IMR-90 (cell line): ENCODE measurements at regions not wholly inside any gene's neighbourhood (a gene's known extent, or its start where the extent isn't known, plus 50 kb on each side); places are given as distances from the start of the nearest gene placed in this dataset.

ENCODE experiments used
- ATAC-seq: fragments of 200-7000 bp; cut with Tn5 transposase; 2 replicates; pipeline ENCODE4 v1.9.1; 2020; ENCODE audit warnings: low read depth, mild to moderate bottlenecking, moderate library complexity
- BruUV-seq: library from RNA; stranded (reverse); fragments of 400-500 nt; replicated peaks from 2 replicates; lab custom pipeline; 2021; lab: Mats Ljungman, UMichigan
- CTCF ChIA-PET: fragments of 300-600 bp; formaldehyde crosslinking; extraction: SDS; loops from one replicate; lab custom pipeline; 2021; ENCODE audit warnings: antibody characterized with exemption; lab: Yijun Ruan, JAX
- POLR2A ChIA-PET: fragments of 300-600 bp; sonication (Branson Sonifier 250); formaldehyde crosslinking; loops from one replicate; lab custom pipeline; 2022; ENCODE audit warnings: antibody characterized with exemption; ENCODE audit not compliant: unreplicated experiment; lab: Charles Lee
- DNase-seq: peaks from one replicate; pipeline ENCODE4 v3.0.0; 2013
- H2AFZ ChIP-seq: replicated peaks from 2 replicates; pipeline ENCODE3; 2013; ENCODE audit warnings: low read length, mild to moderate bottlenecking; ENCODE audit not compliant: poor library complexity
- H2AK5ac ChIP-seq: 2 replicates; pipeline ENCODE4 v1.6.1; 2013; ENCODE audit warnings: low read depth, low read length, inconsistent platforms
- H2AK9ac ChIP-seq: replicated peaks from 2 replicates; pipeline ENCODE3; 2013; ENCODE audit warnings: mild to moderate bottlenecking, low read depth, low read length, moderate library complexity; ENCODE audit not compliant: poor library complexity
- H2BK120ac ChIP-seq: 2 replicates; pipeline ENCODE4 v1.6.1; 2013; ENCODE audit warnings: low read depth, low read length, inconsistent platforms
- H2BK15ac ChIP-seq: 3 replicates; pipeline ENCODE4 v1.6.1; 2013; ENCODE audit warnings: low read depth, low read length, inconsistent platforms
- H2BK20ac ChIP-seq: 2 replicates; pipeline ENCODE4 v1.6.1; 2013; ENCODE audit warnings: low read depth, mild to moderate bottlenecking, inconsistent platforms, low read length, moderate library complexity
- H2BK5ac ChIP-seq: 2 replicates; pipeline ENCODE4 v1.6.1; 2013; ENCODE audit warnings: mild to moderate bottlenecking, low read depth, low read length, inconsistent platforms; ENCODE audit not compliant: poor library complexity, severe bottlenecking
- H3K14ac ChIP-seq: replicated peaks from 2 replicates; pipeline ENCODE4 v1.6.1; 2013; ENCODE audit warnings: low read depth, low read length, inconsistent platforms
- H3K18ac ChIP-seq: 2 replicates; pipeline ENCODE4 v1.6.1; 2013; ENCODE audit warnings: low read depth, low read length, control low read depth
- H3K23ac ChIP-seq: 2 replicates; pipeline ENCODE4 v1.6.1; 2013; ENCODE audit warnings: low read depth, low read length, inconsistent platforms
- H3K27ac ChIP-seq: 2 replicates; pipeline ENCODE4 v1.5.1; 2013; ENCODE audit warnings: mild to moderate bottlenecking, control low read depth, low read length; ENCODE audit not compliant: insufficient read depth
- H3K27me3 ChIP-seq: 2 replicates; pipeline ENCODE4 v1.6.1; 2013; ENCODE audit warnings: low read length; ENCODE audit not compliant: control insufficient read depth, insufficient read depth
- H3K36me3 ChIP-seq: 2 replicates; pipeline ENCODE4 v1.6.1; 2013; ENCODE audit warnings: low read length, mixed read lengths; ENCODE audit not compliant: control insufficient read depth, insufficient read depth
- H3K4ac ChIP-seq: 2 replicates; pipeline ENCODE4 v1.6.1; 2013; ENCODE audit warnings: low read depth, low read length, inconsistent platforms
- H3K4me1 ChIP-seq: 2 replicates; pipeline ENCODE4 v1.6.1; 2013; ENCODE audit warnings: low read length, mixed read lengths; ENCODE audit not compliant: control insufficient read depth, insufficient read depth
- H3K4me2 ChIP-seq: 2 replicates; pipeline ENCODE4 v1.6.1; 2013; ENCODE audit warnings: low read depth, mild to moderate bottlenecking, control low read depth, low read length, moderate library complexity
- H3K4me3 ChIP-seq: 2 replicates; pipeline ENCODE4 v1.5.1; 2013; ENCODE audit warnings: low read depth, mild to moderate bottlenecking, control low read depth, low read length, moderate library complexity; ENCODE audit not compliant: insufficient read depth
- H3K56ac ChIP-seq: 2 replicates; pipeline ENCODE4 v1.6.1; 2013; ENCODE audit warnings: low read length, inconsistent platforms; ENCODE audit not compliant: insufficient read depth; ENCODE audit errors: extremely low read depth
- H3K79me1 ChIP-seq, 2 experiments: 2 replicates each; pipeline ENCODE4 v1.6.1; 2013; ENCODE audit warnings: low read length in 2 of 2, inconsistent platforms in 1 of 2, low read depth in 1 of 2
- H3K9ac ChIP-seq: 2 replicates; pipeline ENCODE4 v1.6.1; 2013; ENCODE audit warnings: low read depth, low read length, control low read depth
- H3K9me1 ChIP-seq: 2 replicates; pipeline ENCODE4 v1.6.1; 2013; ENCODE audit warnings: low read length, inconsistent platforms; ENCODE audit not compliant: insufficient read depth
- H3K9me3 ChIP-seq: 2 replicates; pipeline ENCODE4 v1.6.1; 2013; ENCODE audit warnings: low read length; ENCODE audit not compliant: control insufficient read depth, insufficient read depth
- H4K20me1 ChIP-seq: 2 replicates; pipeline ENCODE4 v1.6.1; 2013; ENCODE audit warnings: low read length, inconsistent platforms; ENCODE audit not compliant: insufficient read depth
- H4K5ac ChIP-seq: 2 replicates; pipeline ENCODE4 v1.6.1; 2013; ENCODE audit warnings: mild to moderate bottlenecking, low read depth, low read length, control low read depth
- H4K8ac ChIP-seq, 2 experiments: 2 replicates each; pipeline ENCODE4 v1.6.1; 2013; ENCODE audit warnings: low read depth in 2 of 2, low read length in 2 of 2, control low read depth in 1 of 2, inconsistent platforms in 1 of 2
- H4K91ac ChIP-seq: 2 replicates; pipeline ENCODE4 v1.6.1; 2013; ENCODE audit warnings: low read depth, low read length, inconsistent platforms; ENCODE audit not compliant: insufficient read depth
- RAD21 ChIP-seq: IDR thresholded peaks from 2 replicates; pipeline ENCODE4 v1.6.1; 2012; ENCODE audit warnings: low read length, improper control_type of control experiment
- USF2 ChIP-seq: fragments of 150-350 bp; IDR thresholded peaks from 2 replicates; pipeline ENCODE4 v1.6.1; 2017; ENCODE audit warnings: mild to moderate bottlenecking, antibody characterized with exemption, low read length, low read depth
- dilution Hi-C: fragments of 300-500 bp; cut with HindIII; formaldehyde crosslinking; loops from one replicate; pipeline ENCODE4 v1.14.3; 2018; ENCODE audit warnings: low sequenced_read_pairs; ENCODE audit not compliant: unreplicated experiment
- in situ Hi-C: fragments of 300-500 bp; cut with MboI; formaldehyde crosslinking; loops from 3 replicates; pipeline ENCODE4 v1.14.3; 2019; ENCODE audit warnings: low sequenced_read_pairs, inconsistent platforms, mixed read lengths
- intact Hi-C: fragments of 100-400 bp; cut with micrococcal nuclease; formaldehyde crosslinking; loops from 2 replicates; pipeline ENCODE4 v1.10.0; 2022

- no peak overlapping the region for H2AK9ac ChIP-seq
- DNase-seq, result no peak
These were observed 353.5 kb upstream of the RGPD4 start for GRCh38 chr2:107473150-107473549.

More at GRCh38 chr2:107473150-107473549, 353.5 kb upstream of the RGPD4 start:
- no peak for TF ChIP-seq USF2
- TF ChIP-seq RAD21, result no peak
- ATAC-seq, result no peak
- intact Hi-C loops (no loop called here), in situ Hi-C loops (no loop called here), dilution Hi-C loops (no loop called here)
- Histone ChIP-seq H3K4me3 (no peak overlapping the region), H2AFZ (no peak overlapping the region), H3K4me1 (no peaks in the 10 kb centered on the region), H2AK5ac (no peak overlapping the region), H3K56ac (no peak overlapping the region), H3K18ac (no peak overlapping the region), H3K36me3 (no peaks in the 10 kb centered on the region), H3K4ac (no peak overlapping the region), H2BK120ac (no peak overlapping the region), H2BK15ac (no peak overlapping the region), H3K14ac (no peak overlapping the region), H2BK20ac (no peak overlapping the region), H3K4me2 (no peak overlapping the region), H3K79me1 (no peaks in the 10 kb centered on the region), H4K5ac (no peak overlapping the region), H3K9me3 (peaks cover 8% of the 10 kb centered on the region; the same call in 1 of the 2 replicates), H4K20me1 (no peaks in the 10 kb centered on the region), H3K9me1 (no peaks in the 10 kb centered on the region), H3K27ac (no peak overlapping the region), H3K23ac (no peak overlapping the region), H4K91ac (no peak overlapping the region), H2BK5ac (no peak overlapping the region), H3K27me3 (no peaks in the 10 kb centered on the region), H4K8ac (no peak overlapping the region), H3K9ac (no peak overlapping the region)
- no TSS peak for BruUV-seq
- ChIA-PET POLR2A (no interaction called here), CTCF (no interaction called here)
